ENCODE measurements at regions not wholly inside any gene's neighbourhood (a gene's known extent, or its start where the extent isn't known, plus 50 kb on each side); places are given as distances from the start of the nearest gene placed in this dataset.
"Not testable (repeated sequence)": the region's sequence is repeated elsewhere in the genome, so short reads cannot be mapped to it uniquely, and the experiment has no call there.

- FAIRE-seq = peak; percentile 25
These were observed 260.8 kb downstream of the RASSF9 start for GRCh38 chr12:85575120-85576096.

GRCh38 chr12:85580562-85581168 is 255.5 kb downstream of the RASSF9 start:
- no peak for FAIRE-seq

GRCh38 chr12:85587158-85587557 is 249.1 kb downstream of the RASSF9 start:
- no peak for FAIRE-seq

GRCh38 chr12:85588221-85588620 is 248.0 kb downstream of the RASSF9 start:
- FAIRE-seq = no peak

GRCh38 chr12:85600841-85601240 is 235.4 kb downstream of the RASSF9 start:
- no peak for FAIRE-seq

GRCh38 chr12:85603556-85603955 is 232.7 kb downstream of the RASSF9 start:
- FAIRE-seq = no peak

- no peak for FAIRE-seq
These were observed 229.8 kb downstream of the RASSF9 start for GRCh38 chr12:85606455-85606854.

GRCh38 chr12:85609778-85610177 is 226.4 kb downstream of the RASSF9 start:
- FAIRE-seq = no peak

- no peak for FAIRE-seq
These were observed 226.0 kb downstream of the RASSF9 start for GRCh38 chr12:85610194-85610593.

GRCh38 chr12:85616201-85616600 is 220.0 kb downstream of the RASSF9 start:
- FAIRE-seq = no peak

- no peak for FAIRE-seq
These were observed 218.7 kb downstream of the RASSF9 start for GRCh38 chr12:85617307-85618091.

GRCh38 chr12:85621041-85621440 is 215.2 kb downstream of the RASSF9 start:
- FAIRE-seq = no peak

GRCh38 chr12:85623763-85624162 is 212.4 kb downstream of the RASSF9 start:
- no peak for FAIRE-seq

- no peak for FAIRE-seq
These were observed 210.7 kb downstream of the RASSF9 start for GRCh38 chr12:85625467-85625866.

GRCh38 chr12:85626001-85626783 is 210.0 kb downstream of the RASSF9 start:
- no peak for FAIRE-seq

- no peak for FAIRE-seq
These were observed 209.4 kb downstream of the RASSF9 start for GRCh38 chr12:85626784-85627171.

- FAIRE-seq = no peak
These were observed 208.6 kb downstream of the RASSF9 start for GRCh38 chr12:85627584-85627983.

- FAIRE-seq = not testable (repeated sequence)
These were observed 207.6 kb downstream of the RASSF9 start for GRCh38 chr12:85628562-85628961.

GRCh38 chr12:85630851-85631250 is 205.4 kb downstream of the RASSF9 start:
- FAIRE-seq = no peak

GRCh38 chr12:85632390-85632789 is 203.8 kb downstream of the RASSF9 start:
- FAIRE-seq = no peak

GRCh38 chr12:85633491-85633890 is 202.7 kb downstream of the RASSF9 start:
- FAIRE-seq = no peak

GRCh38 chr12:85639834-85640233 is 196.4 kb downstream of the RASSF9 start:
- no peak for FAIRE-seq

GRCh38 chr12:85641796-85642195 is 194.4 kb downstream of the RASSF9 start:
- no peak for FAIRE-seq

All from TTC549 (cell line).